GM19025 (cell line): ENCODE measurements at regions not wholly inside any gene's neighbourhood (a gene's known extent, or its start where the extent isn't known, plus 50 kb on each side); places are given as distances from the start of the nearest gene placed in this dataset.
"Not testable (repeated sequence)": the region's sequence is repeated elsewhere in the genome, so short reads cannot be mapped to it uniquely, and the experiment has no call there.

Source experiments
- ATAC-seq: cut with Tn5 transposase; IDR thresholded peaks from one replicate; pipeline ENCODE4 v1.9.1; 2021; ENCODE audit warnings: mild to moderate bottlenecking, low read depth, moderate library complexity; ENCODE audit not compliant: unreplicated experiment

GRCh38 chr13:69109891-69110525 is 997.6 kb upstream of the ATXN8OS start:
- no peak for ATAC-seq

GRCh38 chr13:69108486-69108885 is 999.1 kb upstream of the ATXN8OS start:
- ATAC-seq = no peak

GRCh38 chr13:69107436-69107835 is 1000.2 kb upstream of the ATXN8OS start:
- ATAC-seq = no peak

DNA sequence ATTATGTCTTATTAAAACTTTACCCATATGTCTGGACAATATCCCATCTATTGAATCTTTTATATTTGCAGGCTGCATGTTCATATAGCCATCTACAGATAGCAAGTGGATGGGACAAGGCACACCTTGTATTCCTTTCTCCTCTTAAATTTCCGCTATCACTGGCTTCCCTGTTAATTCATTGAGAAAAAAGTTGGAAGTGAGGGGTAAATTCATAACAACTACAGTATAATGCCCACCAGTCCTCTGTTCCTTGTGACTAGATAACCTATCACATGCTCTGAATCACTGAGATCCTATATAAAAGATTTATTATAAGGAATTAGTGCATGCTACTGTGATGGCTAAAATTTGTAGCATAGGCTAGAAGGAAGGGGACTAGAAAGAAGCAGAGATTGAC is 1005.8 kb upstream of the ATXN8OS start:
- ATAC-seq = no peak

GRCh38 chr13:69094485-69094884 is 1013.1 kb upstream of the ATXN8OS start:
- no peak for ATAC-seq

DNA sequence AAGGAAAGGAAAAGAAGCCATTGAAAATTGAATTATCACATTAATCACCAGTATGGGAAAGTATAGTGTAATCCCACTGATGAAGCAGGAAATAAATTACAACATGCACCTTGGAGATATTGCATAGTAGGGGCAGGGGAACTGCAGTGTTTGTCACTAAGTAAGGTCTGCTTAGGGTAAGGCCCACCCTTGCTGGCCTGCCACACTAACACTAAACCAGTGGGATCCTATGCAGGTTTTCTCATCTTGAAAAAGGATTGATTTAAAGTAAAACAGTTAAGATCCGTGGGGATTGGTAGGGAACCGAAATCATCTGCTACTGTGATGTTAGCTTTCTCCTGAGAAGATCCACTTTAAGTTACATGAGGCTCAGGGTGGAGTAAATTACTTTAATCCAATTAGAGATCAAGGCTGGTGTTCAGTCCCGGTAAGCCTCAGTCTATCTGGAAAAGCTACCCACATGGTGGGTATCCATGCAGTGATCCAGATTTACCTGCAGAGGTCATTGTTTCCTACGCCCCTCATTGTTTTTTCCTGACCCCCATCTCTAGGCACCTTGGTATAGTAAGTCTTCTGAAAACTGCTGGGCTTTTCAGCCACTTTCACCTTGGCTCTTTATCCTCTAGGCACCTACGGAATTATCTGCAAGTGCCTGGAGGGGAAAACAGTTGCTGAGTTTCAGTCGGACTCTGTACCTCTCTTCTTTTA is 1014.9 kb upstream of the ATXN8OS start:
- no peak for ATAC-seq

- no peak for ATAC-seq
These were observed 1030.4 kb upstream of the ATXN8OS start for GRCh38 chr13:69077267-69077666.

GRCh38 chr13:69069554-69070133 is 1038.0 kb upstream of the ATXN8OS start:
- ATAC-seq = no peak

GRCh38 chr13:69050696-69051095 is 1056.9 kb upstream of the ATXN8OS start:
- ATAC-seq = no peak

DNA sequence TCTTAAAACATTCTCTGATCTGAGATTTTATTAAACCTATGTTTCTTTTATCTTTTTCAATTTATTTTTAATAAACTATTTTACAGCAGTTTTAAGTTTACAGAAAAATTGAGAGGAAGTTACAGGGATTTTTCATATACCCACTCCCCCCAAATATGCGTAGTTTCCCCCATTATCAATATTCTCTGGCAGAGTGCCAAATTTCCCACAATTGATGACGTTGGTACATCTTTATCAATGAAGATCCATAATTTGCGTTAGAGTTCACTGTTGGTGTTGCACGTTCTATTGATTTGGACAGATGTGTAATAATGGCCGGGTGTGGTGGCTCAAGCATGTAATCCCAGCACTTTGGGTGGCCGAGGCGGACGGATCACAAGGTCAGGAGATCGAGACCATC is 1063.0 kb upstream of the ATXN8OS start:
- no peak for ATAC-seq

DNA sequence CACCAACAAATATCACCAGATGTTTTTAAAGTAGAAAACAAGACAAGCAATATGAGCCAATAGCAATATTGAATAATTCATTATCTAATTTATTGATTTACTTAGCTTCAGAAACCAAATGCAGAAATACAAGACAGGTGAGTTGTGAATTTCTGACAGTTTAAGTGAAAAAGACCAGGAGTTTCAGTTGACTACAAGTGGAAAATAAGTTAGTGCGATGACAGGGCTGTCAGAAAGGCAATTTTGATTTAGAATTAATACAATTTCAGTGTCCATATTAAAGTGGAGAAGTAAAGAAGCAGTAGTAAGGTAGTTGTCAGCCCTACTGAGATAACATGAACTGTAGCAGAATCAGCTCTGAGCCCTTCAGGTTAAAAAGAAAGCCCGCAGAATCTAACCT is 1066.7 kb upstream of the ATXN8OS start:
- ATAC-seq = no peak

- ATAC-seq = no peak
These were observed 1071.9 kb upstream of the ATXN8OS start for GRCh38 chr13:69035771-69036170.

GRCh38 chr13:69028936-69029335 is 1078.7 kb upstream of the ATXN8OS start:
- no peak for ATAC-seq

DNA sequence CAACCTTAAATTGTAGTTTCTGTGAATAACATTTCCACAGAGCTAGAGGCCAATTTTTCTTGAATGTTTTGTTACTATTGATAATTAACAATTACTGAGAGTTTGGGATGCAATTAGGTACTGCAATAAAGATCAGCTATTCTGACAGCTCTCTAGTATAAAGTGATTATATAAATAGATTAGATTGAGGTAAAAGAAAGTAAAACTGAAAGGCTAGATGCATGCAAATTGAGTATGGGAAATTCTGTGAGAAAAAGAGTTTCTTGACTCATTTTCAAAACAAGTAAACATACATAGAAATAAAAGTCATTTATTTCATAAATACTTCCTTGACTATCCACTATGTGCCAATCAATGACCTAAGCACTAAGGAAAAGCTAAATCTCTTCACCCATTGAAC is 1087.5 kb upstream of the ATXN8OS start:
- ATAC-seq = no peak

- ATAC-seq = not testable (repeated sequence)
These were observed 1089.5 kb upstream of the ATXN8OS start for GRCh38 chr13:69018173-69018572.

GRCh38 chr13:69010789-69011188 is 1096.8 kb upstream of the ATXN8OS start:
- no peak for ATAC-seq

DNA sequence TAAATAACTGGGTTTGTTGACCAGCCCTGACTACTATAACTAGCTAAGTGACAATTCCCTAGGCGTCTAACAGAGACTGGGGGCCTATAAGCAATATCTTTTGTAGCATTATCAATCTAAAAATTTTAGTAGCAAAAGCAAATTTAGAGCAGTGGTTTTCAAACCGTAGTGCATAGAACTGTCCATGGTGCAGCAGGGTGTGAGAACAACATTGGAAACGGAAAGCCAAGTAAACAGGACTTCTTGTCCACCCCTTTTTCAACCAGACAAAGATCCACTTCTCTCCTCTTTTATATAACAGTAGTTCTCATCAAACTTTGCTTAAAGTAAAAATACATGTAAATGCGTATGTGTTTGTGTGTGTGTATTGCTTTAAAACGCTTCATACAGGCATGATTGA is 1099.1 kb upstream of the ATXN8OS start:
- ATAC-seq = no peak

- no peak for ATAC-seq
These were observed 1109.6 kb upstream of the ATXN8OS start for GRCh38 chr13:68998056-68998455.

DNA sequence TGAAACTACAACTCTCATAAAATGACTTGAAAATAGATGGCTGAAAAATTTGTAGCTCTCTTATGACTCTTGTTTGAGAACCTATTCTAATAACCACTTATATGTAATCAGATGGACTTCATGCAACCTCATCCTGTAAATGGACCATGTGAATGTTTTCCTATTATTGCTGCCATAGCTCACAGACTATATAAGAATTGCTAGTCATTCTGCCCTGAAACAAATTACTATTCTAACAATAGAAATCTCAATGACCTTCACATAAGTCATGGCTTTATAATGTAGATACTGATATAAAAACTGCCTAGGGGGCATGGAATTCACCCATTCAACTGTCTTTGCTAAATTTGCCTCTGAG is 1111.0 kb upstream of the ATXN8OS start:
- no peak for ATAC-seq

DNA sequence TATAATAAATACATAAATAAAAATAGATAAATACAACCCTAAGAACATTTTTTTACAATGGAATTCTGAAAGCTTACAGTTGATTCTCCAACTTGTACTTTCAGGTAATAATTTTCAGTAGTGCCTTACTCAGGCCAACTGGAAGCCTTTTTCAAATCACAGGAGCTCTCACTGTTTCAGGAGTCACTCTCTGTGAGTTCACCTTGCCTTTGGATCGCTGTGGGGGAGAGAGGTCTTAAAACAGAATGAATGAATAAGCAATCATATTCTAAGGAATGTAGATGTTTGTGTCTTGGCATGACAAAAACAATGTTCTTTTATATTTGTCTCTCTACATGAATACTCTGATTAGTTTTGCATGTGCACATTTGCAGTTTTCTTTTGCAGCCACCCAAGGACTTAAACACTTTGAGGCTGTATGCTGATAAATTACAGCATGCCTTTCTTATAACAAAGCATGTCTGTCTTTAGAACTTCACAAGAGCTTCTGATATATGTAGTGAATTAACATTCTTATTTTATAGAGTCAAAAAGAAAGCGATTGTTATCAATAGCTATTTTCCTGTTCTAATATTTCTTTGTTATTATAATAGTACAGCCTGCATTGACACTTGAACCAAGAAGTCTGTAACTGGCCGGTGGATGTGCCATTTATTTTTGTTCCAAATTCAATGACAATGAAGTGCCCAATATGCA is 1111.5 kb upstream of the ATXN8OS start:
- ATAC-seq = no peak

DNA sequence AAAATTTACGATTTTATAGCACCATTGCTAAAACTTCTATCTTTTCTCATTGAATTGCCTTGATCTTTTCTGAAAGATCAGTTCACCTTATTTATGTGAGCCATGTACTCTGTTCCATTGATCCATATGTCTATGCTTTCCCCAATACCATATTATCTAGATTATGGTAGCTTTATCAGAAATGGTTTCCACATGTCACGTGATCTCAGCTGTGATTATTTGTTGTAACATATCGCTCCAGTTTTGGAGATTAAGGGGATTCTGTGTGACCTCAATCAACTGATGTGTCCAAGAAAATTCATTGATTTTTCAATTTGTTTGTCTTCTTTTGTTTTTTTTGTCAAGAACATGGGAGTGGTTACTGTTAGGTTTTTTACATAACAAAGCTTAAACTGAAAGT is 1114.5 kb upstream of the ATXN8OS start:
- no peak for ATAC-seq

DNA sequence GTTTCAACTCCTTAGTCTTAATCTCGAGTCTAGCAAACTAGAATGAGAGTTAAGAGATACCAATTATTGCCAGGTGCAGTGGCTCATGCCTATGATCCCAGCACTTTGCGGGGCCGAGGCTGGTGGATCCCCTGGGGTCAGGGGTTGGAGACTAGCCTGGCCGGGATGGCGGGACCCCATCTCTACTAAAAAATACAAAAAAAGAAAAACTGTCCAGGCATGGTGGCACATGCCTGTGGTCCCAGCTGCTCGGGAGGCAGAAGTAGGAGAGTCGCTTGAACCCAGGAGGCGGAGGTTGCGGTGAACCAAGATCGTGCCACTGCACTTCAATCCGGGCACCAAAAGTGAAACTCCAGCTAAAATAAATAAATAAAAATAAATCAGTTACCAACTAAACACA is 1119.5 kb upstream of the ATXN8OS start:
- no peak for ATAC-seq
